SK-N-SH treated with all-trans-retinoic acid at 6 μM for 48 hours (cell line): ENCODE measurements at regions not wholly inside any gene's neighbourhood (a gene's known extent, or its start where the extent isn't known, plus 50 kb on each side); places are given as distances from the start of the nearest gene placed in this dataset.

ENCODE experiments used
- ATAC-seq: fragments of 200-7000 bp; cut with Tn5 transposase; 3 replicates; pipeline ENCODE4 v1.9.1; 2020; ENCODE audit warnings: mild to moderate bottlenecking, moderate library complexity
- BACH2 ChIP-seq: fragments of 250-450 bp; sonication (Bioruptor Pico); IDR thresholded peaks from 2 replicates; pipeline ENCODE4 v1.9.0; 2021; ENCODE audit warnings: mild to moderate bottlenecking, borderline replicate concordance
- CREB5 ChIP-seq: fragments of 250-450 bp; sonication (Bioruptor Pico); IDR thresholded peaks from 2 replicates; pipeline ENCODE4 v1.5.1; 2020; ENCODE audit warnings: low read depth, mild to moderate bottlenecking, moderate library complexity
- CSDC2 ChIP-seq: fragments of 250-450 bp; sonication (Bioruptor Pico); IDR thresholded peaks from 2 replicates; pipeline ENCODE4 v1.5.0; 2020; ENCODE audit warnings: mild to moderate bottlenecking, moderate library complexity
- CSRNP3 ChIP-seq: fragments of 250-450 bp; sonication (Bioruptor Pico); IDR thresholded peaks from 2 replicates; pipeline ENCODE4 v1.5.1; 2021; ENCODE audit warnings: mild to moderate bottlenecking, moderate library complexity
- ESRRG ChIP-seq: fragments of 250-450 bp; sonication (Bioruptor Pico); IDR thresholded peaks from 2 replicates; pipeline ENCODE4 v1.6.1; 2021; ENCODE audit warnings: mild to moderate bottlenecking
- GLIS3 ChIP-seq: fragments of 250-450 bp; sonication (Bioruptor Pico); IDR thresholded peaks from 2 replicates; pipeline ENCODE4 v1.5.0; 2020; ENCODE audit warnings: mild to moderate bottlenecking, moderate library complexity
- ISL1 ChIP-seq: fragments of 250-450 bp; sonication (Bioruptor Pico); IDR thresholded peaks from 2 replicates; pipeline ENCODE4 v2.1.2; 2022; ENCODE audit warnings: mild to moderate bottlenecking, moderate library complexity
- OSR1 ChIP-seq: fragments of 250-450 bp; sonication (Bioruptor Pico); IDR thresholded peaks from 2 replicates; pipeline ENCODE4 v1.8.0; 2022; ENCODE audit warnings: moderate library complexity, mild to moderate bottlenecking, inconsistent platforms
- POU6F1 ChIP-seq: fragments of 250-450 bp; sonication (Bioruptor Pico); IDR thresholded peaks from 2 replicates; pipeline ENCODE4 v1.8.0; 2021; ENCODE audit warnings: low read depth, mild to moderate bottlenecking, moderate library complexity, borderline replicate concordance
- PPARA ChIP-seq: fragments of 250-450 bp; sonication (Bioruptor Pico); IDR thresholded peaks from 2 replicates; pipeline ENCODE4 v1.5.0; 2020; ENCODE audit warnings: mild to moderate bottlenecking, borderline replicate concordance
- RARB ChIP-seq: fragments of 250-450 bp; sonication (Bioruptor Pico); IDR thresholded peaks from 2 replicates; pipeline ENCODE4 v1.8.0; 2021; ENCODE audit warnings: mild to moderate bottlenecking, moderate library complexity
- SNAI2 ChIP-seq: fragments of 250-450 bp; sonication (Bioruptor Pico); IDR thresholded peaks from 2 replicates; pipeline ENCODE4 v1.5.0; 2020; ENCODE audit warnings: mild to moderate bottlenecking, moderate library complexity
- TCF4 ChIP-seq: fragments of 250-450 bp; sonication (Bioruptor Pico); IDR thresholded peaks from 2 replicates; pipeline ENCODE4 v1.8.0; 2021; ENCODE audit warnings: mild to moderate bottlenecking, moderate library complexity, borderline replicate concordance
- TOX ChIP-seq: fragments of 250-450 bp; sonication (Bioruptor Pico); IDR thresholded peaks from 2 replicates; pipeline ENCODE4 v1.8.0; 2021; ENCODE audit warnings: mild to moderate bottlenecking, moderate library complexity, borderline replicate concordance
- ZC3H10 ChIP-seq: fragments of 250-450 bp; sonication (Bioruptor Pico); IDR thresholded peaks from 2 replicates; pipeline ENCODE4 v1.5.1; 2021; ENCODE audit warnings: mild to moderate bottlenecking, moderate library complexity
- ZFP3 ChIP-seq: fragments of 250-450 bp; sonication (Bioruptor Pico); IDR thresholded peaks from 2 replicates; pipeline ENCODE4 v1.5.0; 2020; ENCODE audit warnings: mild to moderate bottlenecking, moderate library complexity
- ZFP30 ChIP-seq: fragments of 450-650 bp; formaldehyde crosslinking; IDR thresholded peaks from 2 replicates; pipeline ENCODE4 v1.5.0; 2022; ENCODE audit warnings: mild to moderate bottlenecking, moderate library complexity
- ZNF70 ChIP-seq: fragments of 450-650 bp; formaldehyde crosslinking; IDR thresholded peaks from 2 replicates; pipeline ENCODE4 v1.5.0; 2020; ENCODE audit warnings: mild to moderate bottlenecking, moderate library complexity
- ZNF8 ChIP-seq: fragments of 450-650 bp; formaldehyde crosslinking; IDR thresholded peaks from 2 replicates; pipeline ENCODE4 v1.5.0; 2020; ENCODE audit warnings: mild to moderate bottlenecking, moderate library complexity
- TF ChIP-seq, protein P1 (sequence below): fragments of 250-450 bp; sonication (Bioruptor Pico); IDR thresholded peaks from 2 replicates; pipeline ENCODE4 v1.5.0; 2020; ENCODE audit warnings: mild to moderate bottlenecking, moderate library complexity

DNA sequence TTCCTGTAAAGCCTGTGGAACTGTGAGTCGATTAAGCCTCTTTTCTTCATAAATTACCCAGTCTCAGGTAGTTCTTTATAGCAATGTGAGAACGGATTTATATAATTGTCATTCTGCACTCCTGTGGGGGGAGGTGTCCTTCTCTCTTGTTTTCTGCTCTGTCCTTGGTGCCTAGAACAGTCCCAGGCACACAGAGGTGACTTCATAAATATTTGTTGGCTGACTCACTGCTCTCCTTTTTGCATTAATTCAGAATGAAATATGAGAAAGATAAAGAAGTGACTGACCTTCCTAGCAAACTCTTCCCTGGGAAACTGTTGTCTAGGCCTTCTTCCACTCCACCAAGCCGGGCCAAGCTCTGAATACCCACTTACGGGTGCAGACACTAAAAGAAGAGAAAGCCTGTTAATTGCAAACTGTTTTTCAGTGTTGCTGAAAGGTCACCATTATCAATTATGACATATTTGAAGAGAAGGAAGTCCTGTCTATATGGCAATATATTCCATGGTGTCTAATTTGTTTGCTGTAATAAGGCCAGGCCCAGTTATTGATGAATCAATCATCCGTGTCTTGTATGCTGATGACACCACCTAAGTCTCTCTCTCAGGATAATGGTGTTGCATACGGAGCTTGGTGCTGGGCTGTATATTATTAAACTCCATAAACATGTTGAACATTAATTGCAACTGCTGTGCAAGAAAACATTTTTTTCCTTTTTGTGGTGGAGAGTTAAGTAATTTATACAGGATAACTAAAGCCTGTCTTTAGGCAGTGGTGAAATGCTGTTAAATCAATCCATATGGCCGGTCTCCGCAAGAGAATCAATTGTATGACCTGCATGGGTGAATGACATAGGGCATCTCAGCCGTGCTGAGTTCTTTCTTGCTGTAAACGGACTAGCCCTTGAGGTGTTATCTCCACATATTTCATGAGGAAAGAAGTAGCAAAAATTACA lies 567.5 kb downstream of the SLC4A3 start:
- no peak for TF ChIP-seq CREB5
- TF ChIP-seq TOX (CRISPR knock-in tag), result no peak
- TF ChIP-seq ISL1 (CRISPR knock-in tag), result no peak
- TF ChIP-seq ESRRG (CRISPR knock-in tag), result no peak
- no peak for TF ChIP-seq ZC3H10 (CRISPR knock-in tag)
- no peak for TF ChIP-seq PPARA
- no peak for TF ChIP-seq BACH2 (CRISPR knock-in tag)
- no peak for TF ChIP-seq POU6F1 (CRISPR knock-in tag)
- TF ChIP-seq GLIS3 (CRISPR knock-in tag), result no peak
- TF ChIP-seq TCF4 (CRISPR knock-in tag), result no peak
- no peak for ATAC-seq

- no peak for TF ChIP-seq ZNF8 (CRISPR knock-in tag)
- TF ChIP-seq, all 23 proteins: peak for 0
These were observed 571.5 kb downstream of the SLC4A3 start for GRCh38 chr2:220198896-220199295.

DNA sequence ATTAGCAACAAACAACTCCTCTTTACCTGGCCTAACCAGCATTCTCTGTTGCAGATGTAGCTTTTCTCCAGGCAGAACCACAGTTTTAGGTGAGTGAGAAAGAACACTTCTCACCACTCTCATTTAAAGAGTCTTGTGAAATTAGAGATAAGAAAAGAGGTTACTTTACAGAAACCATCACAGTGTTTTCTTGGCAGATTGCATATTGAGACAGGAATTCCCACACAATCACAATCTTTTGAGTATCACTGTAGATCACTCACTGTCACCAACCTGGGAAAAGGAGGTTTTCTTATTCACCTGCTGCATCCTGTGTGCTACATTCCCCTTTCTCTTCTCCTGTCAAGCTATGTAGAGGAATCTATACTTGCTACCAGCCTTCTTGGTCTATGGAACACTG lies 574.6 kb downstream of the SLC4A3 start:
- TF ChIP-seq CREB5 (no peak), ZC3H10 (CRISPR knock-in tag) (no peak), SNAI2 (CRISPR knock-in tag) (no peak), ZFP3 (CRISPR knock-in tag) (no peak), ZNF70 (CRISPR knock-in tag) (no peak), PPARA (no peak), OSR1 (CRISPR knock-in tag) (no peak), ZNF8 (CRISPR knock-in tag) (no peak), BACH2 (CRISPR knock-in tag) (no peak), CSRNP3 (CRISPR knock-in tag) (no peak), RARB (CRISPR knock-in tag) (no peak)
- TF ChIP-seq, protein P1, sequence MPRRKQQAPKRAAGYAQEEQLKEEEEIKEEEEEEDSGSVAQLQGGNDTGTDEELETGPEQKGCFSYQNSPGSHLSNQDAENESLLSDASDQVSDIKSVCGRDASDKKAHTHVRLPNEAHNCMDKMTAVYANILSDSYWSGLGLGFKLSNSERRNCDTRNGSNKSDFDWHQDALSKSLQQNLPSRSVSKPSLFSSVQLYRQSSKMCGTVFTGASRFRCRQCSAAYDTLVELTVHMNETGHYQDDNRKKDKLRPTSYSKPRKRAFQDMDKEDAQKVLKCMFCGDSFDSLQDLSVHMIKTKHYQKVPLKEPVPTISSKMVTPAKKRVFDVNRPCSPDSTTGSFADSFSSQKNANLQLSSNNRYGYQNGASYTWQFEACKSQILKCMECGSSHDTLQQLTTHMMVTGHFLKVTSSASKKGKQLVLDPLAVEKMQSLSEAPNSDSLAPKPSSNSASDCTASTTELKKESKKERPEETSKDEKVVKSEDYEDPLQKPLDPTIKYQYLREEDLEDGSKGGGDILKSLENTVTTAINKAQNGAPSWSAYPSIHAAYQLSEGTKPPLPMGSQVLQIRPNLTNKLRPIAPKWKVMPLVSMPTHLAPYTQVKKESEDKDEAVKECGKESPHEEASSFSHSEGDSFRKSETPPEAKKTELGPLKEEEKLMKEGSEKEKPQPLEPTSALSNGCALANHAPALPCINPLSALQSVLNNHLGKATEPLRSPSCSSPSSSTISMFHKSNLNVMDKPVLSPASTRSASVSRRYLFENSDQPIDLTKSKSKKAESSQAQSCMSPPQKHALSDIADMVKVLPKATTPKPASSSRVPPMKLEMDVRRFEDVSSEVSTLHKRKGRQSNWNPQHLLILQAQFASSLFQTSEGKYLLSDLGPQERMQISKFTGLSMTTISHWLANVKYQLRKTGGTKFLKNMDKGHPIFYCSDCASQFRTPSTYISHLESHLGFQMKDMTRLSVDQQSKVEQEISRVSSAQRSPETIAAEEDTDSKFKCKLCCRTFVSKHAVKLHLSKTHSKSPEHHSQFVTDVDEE (CRISPR knock-in tag), result no peak
- ATAC-seq, result no peak

More at GRCh38 chr2:220198896-220199295, 571.5 kb downstream of the SLC4A3 start:
- ATAC-seq, result peak; percentile 87

GRCh38 chr2:220209093-220209492 lies 581.7 kb downstream of the SLC4A3 start:
- ATAC-seq, result peak; percentile 78
- TF ChIP-seq ESRRG (CRISPR knock-in tag) (no peak), ZFP30 (CRISPR knock-in tag) (no peak), CSDC2 (no peak), CSRNP3 (CRISPR knock-in tag) (no peak), GLIS3 (CRISPR knock-in tag) (no peak), BACH2 (CRISPR knock-in tag) (no peak)
- TF ChIP-seq, protein P1 (CRISPR knock-in tag), result no peak
